OCI-LY1 (cell line): ENCODE measurements at regions not wholly inside any gene's neighbourhood (a gene's known extent, or its start where the extent isn't known, plus 50 kb on each side); places are given as distances from the start of the nearest gene placed in this dataset.

Source experiments
- EZH2 ChIP-seq: fragments of 200-600 bp; sonication (generic), shearing (Covaris generic); IDR thresholded peaks from 2 replicates; pipeline ENCODE4 v1.8.0; 2017; ENCODE audit warnings: borderline replicate concordance, mixed run types, mild to moderate bottlenecking, antibody characterized with exemption, low read length, moderate library complexity, mixed read lengths
- TF ChIP-seq, protein P1 (sequence below): fragments of 200-600 bp; sonication (generic), shearing (Covaris generic); IDR thresholded peaks from 2 replicates; pipeline ENCODE4 v1.5.1; 2017; ENCODE audit warnings: mild to moderate bottlenecking, antibody characterized with exemption, low read length, moderate library complexity, mixed read lengths

DNA sequence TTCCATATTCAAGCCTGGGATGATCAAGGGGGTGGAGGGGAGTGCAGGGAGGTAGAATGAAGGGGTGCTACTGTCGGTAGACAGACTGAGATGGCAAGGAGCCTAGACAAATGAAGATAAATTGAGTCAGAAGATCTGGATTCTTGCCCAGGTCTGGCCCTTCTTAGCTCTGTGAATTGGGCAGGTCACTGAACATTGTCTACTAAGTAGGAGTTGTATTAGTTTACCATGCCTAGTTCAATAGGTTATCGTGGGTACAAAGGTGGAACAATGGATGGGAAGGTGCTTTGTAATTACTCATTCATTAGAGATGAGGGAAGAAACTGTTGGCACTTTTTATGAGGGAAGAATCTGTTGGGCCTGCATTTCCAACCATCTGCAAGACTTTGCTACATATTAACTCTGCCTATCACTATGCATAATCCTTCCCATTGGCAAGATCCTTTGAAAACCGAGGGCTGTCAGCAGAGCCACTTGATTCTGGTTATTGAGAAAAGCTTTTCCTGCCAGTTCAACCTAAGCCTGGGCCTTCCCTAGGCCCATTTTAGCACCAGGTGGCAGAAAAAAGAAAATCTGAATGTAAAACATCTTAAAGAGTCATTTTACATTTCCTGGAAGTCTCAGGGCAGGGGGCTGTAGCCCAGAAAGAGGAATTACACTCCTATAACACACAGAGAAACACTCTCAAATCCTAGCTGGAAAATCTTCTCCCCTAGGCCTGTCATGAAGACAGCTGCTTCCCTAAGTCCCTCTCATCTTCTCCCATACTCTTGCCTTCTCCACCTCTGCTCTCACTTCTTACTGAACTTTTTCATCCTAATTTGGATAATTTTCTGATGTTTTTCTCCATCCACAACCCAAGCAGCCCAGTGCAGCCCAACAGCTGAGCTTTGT lies 103.5 kb downstream of the CD24 start:
- TF ChIP-seq, protein P1, sequence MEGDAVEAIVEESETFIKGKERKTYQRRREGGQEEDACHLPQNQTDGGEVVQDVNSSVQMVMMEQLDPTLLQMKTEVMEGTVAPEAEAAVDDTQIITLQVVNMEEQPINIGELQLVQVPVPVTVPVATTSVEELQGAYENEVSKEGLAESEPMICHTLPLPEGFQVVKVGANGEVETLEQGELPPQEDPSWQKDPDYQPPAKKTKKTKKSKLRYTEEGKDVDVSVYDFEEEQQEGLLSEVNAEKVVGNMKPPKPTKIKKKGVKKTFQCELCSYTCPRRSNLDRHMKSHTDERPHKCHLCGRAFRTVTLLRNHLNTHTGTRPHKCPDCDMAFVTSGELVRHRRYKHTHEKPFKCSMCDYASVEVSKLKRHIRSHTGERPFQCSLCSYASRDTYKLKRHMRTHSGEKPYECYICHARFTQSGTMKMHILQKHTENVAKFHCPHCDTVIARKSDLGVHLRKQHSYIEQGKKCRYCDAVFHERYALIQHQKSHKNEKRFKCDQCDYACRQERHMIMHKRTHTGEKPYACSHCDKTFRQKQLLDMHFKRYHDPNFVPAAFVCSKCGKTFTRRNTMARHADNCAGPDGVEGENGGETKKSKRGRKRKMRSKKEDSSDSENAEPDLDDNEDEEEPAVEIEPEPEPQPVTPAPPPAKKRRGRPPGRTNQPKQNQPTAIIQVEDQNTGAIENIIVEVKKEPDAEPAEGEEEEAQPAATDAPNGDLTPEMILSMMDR: no peak
- no peak for TF ChIP-seq EZH2
